DMS 273 (cell line): ENCODE measurements at regions not wholly inside any gene's neighbourhood (a gene's known extent, or its start where the extent isn't known, plus 50 kb on each side); places are given as distances from the start of the nearest gene placed in this dataset.
A peak's percentile ranks its signal among the peaks of the same experiment; 100 is the strongest.
"Not testable (repeated sequence)": the region's sequence is repeated elsewhere in the genome, so short reads cannot be mapped to it uniquely, and the experiment has no call there.

Experiments
- DNase-seq: peaks from one replicate; lab custom pipeline; 2025; ENCODE audit not compliant: unreplicated experiment; lab: John Stamatoyannopoulos, UW

DNA sequence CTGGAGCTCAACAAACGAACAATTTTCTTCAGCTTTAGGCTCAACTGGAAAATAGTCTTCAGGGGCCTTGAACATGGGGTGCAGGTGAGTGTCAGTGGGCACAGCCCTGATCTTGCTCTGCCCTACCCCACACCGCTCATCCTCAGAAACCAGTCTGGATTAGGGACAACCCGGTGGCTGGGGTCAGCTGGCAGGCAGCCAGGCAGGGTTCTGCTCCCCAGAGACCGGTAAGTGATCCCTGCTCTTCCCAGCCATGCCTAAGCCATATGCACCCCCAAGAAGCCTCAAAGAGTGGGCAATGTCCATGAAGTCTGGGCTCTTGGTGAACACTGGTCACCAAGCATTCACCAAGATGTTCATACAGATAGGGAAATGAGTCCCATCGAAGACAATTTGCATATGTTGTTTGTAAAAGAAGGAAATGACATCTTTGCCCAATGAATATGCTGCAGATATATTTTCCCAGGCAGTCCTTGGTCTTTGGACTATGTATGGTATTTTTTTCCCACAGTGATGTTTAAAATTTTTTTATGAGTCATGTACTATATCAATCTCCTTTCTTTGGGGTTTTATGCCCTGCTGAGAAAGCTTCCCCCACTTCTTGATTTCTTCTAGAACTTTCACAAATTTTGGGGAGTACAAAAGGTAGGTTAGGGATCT, 63.9 kb upstream of the VASH1 start:
- no peak for DNase-seq

DNA sequence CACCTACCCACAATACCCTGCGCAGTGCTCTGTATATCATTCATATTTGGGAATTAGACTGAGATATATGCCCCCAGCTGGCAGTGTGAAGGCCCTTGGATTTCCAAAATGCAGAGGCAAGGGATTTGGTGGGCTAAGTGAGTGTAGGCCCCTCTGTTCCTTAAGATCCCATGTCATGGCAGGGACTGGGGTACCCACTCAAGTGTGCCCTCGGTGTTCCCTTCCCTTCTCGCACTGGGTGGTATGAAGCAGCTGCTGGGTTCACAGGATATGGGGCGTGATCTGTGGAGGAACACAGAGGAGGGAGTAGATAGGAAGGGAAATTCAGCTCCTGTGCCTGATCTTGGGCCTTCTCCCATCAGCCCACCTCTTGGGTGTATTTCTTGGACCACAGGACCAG, 63.1 kb upstream of the VASH1 start:
- no peak for DNase-seq

DNA sequence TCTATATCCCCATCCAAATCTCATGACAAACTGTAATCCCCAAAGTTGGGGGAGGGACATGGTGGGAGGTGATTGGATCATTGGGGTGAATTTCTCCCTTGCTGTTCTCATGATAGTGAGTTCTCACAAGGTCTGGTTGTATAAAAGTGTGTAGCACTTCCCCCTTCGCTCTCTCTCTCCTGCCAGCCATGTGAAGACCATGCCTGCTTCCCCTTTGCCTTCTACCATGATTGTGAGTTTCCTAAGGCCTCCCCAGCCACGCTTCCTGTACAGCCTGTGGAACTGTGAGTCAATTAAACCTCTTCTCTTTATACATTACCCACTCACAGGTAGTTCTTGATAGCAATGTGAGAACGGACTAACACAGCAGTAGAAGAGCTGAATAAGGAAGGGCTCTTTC, 62.6 kb upstream of the VASH1 start:
- no peak for DNase-seq

DNA sequence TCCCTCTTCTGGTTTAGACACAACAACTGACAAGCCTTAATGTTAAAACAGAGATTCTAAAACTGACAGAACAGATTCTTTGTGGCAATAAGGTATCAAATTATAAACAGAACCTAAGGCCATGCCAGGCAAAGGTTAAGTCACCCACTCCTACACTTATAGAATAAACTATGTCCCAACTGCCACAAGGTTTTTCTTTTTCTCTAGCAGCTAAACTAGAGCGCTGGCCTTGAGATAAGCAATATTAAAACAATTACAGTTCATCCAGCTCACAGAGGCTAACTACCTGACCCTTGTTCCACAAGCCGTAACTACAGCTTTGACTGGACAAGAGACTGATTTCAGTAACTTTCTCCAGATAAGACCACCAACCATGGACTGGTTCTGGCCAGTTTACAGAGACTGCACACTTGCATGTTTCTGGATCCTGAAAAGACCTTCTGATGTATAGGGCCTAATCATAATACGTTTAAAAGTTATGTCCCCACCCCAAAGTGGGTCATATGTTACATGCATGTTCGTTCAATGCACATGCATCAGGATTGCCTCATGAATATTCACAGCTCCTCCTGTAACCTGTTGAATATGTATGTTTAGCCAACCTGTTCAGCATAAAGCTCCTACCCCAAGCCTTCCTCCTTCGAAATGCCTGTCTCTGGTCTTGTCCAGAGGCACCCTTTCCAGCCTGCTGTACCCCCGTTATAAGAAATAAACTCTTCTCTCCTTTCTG, 61.9 kb upstream of the VASH1 start:
- DNase-seq, result no peak

DNA sequence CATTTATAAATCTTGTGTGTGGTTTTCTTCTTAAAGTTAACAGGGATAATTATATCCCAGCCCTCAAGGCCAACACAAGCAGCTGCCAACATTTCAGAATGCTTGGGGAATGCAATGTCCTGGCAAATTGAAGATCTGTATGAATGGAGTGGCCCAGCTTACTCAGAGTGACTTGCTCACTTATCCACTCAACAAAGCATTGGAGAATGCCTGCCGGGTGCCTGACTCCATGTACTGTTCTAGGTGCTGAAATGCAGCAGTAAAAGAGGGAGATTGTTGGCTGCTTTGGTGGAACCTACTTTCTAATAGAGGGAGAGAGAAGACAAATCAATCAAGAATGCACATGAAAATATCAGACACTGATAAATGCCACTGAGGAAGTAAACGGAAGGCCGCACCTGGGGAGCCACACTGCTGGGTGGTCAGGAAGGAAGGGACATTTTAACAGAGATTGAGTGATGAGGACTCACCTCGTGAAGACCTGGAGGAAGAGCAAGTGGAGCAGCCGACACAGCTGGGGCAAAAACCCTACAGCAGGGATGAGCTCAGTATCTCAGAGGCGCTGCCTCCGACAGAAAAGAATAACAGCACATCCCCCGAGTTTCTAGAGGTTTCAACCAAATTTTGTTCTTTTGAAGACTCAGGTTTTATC, 61.2 kb upstream of the VASH1 start:
- DNase-seq, result no peak

DNA sequence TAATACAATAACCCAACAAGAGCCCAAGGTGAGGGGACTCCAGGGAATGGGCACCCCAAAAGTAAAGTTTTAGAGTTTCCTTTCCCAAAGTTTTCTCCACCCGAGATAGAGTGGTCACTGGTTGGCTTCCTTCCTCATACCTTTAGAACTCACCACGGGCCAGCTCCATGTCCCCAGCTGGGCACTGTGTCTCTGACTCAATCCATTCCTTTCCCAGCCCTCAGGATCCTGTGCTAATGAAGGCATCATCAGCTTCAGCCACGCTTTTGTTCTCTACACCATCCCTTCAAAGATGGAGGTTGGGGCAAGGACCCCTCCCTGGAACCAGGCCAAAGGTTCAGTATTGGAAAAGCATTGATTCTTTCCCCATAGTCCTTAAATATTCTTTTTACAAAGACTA, 59.8 kb upstream of the VASH1 start:
- no peak for DNase-seq

DNA sequence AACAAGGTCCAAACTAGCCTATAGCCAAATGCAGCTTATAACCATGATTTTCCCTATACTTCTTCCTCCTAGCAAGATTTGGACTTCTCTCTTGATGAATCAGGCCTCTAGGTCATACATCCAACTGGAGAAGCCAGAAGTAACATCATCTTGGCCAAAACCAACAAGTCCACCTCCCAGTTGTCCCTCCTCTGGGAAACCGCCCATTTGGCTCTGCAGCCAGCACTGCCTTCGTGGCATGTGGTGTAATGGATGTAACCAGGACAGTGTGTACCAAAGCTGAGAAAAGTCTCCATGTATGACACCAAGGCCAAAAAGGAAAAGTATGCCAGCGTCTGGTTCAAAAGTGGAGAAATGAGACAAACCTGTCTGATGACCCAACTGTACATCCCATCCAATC, 59.3 kb upstream of the VASH1 start:
- DNase-seq, result no peak

DNA sequence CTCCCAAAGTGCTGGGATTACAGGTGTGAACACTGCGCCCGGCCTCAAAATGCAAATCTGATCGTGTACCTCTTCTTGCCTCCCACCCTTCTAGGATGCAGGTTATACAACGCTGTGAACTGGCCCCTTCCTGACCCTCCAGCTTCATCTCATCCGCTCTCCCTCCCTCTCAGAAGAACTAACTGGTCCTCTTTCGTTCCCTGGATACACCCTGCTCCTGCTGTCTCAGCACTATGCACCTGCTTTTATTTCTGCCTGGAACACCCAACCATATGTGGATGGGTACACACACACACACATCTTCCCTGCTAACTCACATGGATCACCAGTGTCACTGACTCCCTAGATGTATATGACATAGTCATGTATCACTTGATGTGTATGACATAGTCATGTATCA, 56.1 kb upstream of the VASH1 start:
- DNase-seq, result no peak

DNA sequence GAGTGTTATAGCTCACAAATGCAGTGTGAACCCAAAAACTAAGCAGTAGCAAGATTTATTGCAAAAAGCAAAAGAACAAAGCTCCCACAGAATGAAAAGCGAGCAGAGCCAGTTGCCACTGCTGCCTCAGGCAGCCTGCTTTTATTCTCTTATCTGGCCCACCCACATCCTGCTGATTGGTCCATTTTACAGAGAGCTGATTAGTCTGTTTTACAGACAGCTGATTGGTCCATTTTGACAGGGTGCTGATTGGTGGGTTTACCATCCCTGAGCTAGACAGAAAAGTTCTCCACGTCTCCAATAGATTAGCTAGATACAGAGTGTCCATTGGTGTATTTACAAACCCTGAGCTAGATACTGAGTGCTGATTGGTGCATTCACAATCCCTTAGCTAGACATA, 55.1 kb upstream of the VASH1 start:
- DNase-seq, result not testable (repeated sequence)

DNA sequence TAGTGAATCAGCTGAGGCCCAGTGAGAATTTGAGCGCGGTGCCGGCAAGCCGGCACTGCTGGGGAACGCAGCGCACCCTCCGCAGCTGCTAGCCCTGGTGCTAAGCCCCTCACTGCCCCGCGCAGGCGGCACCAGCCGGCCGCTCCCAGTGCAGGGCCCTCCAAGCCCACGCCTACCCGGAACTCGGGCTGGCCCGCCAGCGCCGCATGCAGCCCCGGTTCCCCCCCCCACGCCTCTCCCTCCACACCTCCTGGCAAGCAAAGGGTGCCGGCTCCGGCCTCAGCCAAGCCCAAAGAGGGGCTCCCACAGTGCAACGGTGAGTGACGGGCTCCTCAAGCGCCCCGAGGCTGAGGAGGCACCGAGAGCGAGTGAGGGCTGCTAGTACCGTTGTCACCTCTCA, 54.5 kb upstream of the VASH1 start:
- DNase-seq, result no peak

DNA sequence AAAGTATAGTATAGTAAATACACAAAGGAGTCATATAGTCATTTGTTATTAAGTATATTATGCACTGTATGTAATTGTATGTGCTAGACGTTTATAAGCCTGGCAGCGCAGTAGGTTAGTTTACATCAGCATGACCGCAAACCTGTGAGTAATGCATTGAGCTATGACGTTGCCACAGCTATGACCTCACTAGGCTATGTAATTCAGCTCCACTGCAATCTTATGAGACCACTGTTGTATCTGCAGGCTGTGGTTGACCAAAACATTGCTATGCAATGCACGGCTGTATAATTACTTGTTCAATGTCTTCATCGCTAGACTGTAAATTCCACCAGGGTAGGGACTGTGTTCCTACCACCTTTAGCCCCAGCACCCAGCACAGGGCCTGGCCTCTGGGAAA, 53.2 kb upstream of the VASH1 start:
- no peak for DNase-seq

DNA sequence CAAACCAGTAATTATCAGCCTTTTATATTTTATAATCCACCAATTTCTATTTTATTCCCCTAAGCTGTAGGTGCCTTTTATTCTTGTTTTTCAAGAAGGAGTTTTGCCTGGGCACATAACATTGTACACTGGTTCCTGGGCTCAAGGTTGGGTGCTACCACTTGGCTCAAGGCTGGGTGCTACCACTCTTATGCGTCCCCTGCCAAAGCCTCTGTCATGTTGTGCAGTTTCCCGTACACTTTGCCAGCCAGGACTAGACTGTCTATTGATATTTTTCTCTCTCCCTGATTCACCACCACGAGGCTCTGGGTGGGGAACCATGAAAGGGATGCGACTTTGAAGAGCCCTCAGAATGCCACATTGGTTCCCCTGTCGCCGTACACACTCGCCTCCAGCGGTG, 52.5 kb upstream of the VASH1 start:
- DNase-seq, result no peak

DNA sequence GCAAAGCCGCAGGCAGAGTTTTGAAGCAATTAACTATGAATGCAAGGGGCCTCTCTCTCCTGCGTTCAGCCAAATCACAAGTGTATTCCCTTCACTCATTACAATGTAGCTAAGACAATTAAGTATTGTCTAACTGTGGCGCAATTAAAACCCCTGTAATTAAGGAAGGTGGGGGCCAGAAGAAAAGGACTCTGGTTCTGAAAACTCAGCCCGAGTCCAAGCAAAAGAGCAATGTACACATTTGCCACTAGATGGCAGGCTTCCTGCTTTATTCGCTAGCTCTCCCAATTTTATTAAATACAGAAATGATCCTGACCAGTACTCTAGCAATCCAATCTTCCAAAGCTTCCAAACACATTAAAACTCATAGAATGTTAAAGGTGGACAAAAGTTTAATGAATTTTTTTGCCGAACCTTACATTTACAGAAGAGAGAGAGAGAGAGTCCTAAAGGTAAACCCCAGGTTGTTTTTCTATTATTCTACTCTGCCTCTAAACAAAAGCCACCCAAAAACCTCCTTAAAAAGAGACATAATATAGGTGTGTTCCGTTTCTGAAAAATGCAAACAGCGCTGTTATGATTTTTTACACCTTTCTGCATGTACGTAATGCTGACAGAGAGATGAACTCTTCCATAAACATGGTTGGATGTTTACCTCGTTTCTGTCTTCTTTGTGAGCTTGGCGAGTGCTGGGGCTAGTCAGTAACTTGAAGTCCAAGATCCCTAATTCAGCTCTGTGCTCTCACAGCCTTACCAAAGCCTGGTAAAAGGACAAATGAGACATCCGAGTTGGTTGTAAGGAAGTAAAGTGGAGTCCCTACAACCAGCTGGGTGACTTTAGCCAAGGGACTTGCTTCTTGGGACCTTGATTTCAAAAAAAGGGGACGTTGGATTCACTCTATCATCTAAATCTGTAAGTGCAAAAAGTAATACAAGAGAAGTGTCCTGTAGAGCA, 50.9 kb upstream of the VASH1 start:
- peak; percentile 81 for DNase-seq
